HG03159 (cell line): ENCODE measurements at regions not wholly inside any gene's neighbourhood (a gene's known extent, or its start where the extent isn't known, plus 50 kb on each side); places are given as distances from the start of the nearest gene placed in this dataset.

Source experiments
- ATAC-seq: cut with Tn5 transposase; IDR thresholded peaks from one replicate; pipeline ENCODE4 v1.9.1; 2021; ENCODE audit warnings: mild to moderate bottlenecking, moderate library complexity; ENCODE audit not compliant: unreplicated experiment

DNA sequence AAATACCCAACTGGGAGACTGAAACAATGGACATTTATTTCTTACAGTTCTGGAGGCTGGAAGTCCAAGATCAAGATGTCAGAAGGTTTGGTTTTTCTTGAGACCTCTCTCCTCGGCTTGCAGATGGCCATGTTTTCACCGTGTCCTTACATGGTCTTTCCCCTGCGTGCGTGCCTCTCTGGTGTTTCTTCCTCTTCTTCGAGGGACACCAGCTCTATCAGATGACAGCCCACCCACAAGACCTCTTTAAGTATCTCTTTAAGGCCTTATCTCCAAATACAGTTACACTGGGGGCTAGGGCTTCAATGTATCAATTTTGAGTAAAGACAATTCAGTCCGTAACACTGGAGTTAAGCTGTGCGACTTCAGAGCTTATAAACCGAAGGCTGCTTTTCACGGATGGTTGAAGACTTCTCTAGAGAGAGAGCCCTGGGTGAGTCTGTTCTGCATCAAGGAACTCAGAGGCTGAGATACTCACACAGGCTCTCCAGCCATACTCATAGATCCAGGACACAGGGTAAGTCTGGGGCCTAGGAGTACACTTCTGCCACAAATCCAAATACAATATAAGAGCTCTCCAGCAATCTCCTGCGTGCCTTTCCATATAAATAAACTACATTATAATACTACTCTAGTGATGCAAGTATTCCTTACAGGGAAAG is 339.9 kb upstream of the PKDCC start:
- no peak for ATAC-seq

- ATAC-seq: no peak
These were observed 337.9 kb upstream of the PKDCC start for GRCh38 chr2:41709702-41710599.

DNA sequence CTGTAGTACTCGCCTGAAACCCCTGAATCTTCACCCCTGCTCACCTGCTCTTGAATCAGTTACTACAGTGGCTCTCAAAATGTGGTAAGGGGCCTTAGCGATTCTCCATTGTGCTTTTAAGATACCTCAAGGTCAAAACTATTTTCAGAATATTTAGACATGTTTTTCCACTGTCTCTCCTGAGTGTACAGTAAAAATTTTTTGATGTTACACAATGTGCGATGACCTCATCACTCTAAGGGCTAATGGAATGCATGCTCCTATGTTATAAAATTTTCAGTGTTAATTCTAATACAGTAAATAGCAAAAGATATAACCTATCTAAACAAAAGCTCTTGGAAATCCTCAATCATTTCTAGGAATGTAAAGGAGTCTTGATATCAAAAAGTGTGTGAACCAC is 336.9 kb upstream of the PKDCC start:
- no peak for ATAC-seq

GRCh38 chr2:41711736-41712135 is 336.1 kb upstream of the PKDCC start:
- no peak for ATAC-seq

DNA sequence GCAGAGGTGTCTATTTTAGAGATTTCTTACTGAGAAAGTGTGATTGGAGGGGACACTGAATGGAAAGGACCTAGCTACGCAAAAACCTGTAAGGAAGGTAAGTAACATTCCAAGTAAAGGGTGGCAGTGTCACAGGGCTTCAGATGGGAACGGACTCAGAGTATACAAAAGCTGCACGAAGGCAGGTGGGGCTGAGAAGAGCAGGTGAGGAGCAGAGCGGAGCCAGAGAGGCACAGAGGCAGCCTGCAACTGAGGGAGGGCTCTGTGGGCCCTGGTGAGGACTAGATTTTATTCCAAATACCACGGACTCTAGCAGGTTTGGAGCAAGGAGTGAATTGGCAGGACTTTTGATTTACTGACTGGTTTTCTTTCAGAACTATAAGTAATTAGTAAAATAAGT is 331.3 kb upstream of the PKDCC start:
- no peak for ATAC-seq

DNA sequence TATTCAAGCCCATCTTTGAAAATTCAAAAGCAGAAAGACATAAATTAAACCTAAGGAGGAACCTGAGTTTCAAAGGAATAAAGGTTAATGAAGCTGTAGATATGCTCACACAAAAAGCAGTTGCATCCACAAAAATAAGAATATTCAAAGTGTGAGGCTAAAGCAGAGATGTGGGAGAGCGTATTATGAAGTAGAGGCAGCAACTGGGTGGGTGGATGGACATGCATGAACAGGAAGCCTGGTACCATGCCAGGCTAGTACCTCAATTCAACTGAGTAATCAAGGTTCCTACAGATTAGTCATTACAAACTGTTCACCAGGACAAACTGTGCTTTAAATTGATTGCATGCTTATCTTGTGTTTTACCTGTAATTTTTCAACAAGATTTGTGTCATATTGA is 330.0 kb upstream of the PKDCC start:
- no peak for ATAC-seq

DNA sequence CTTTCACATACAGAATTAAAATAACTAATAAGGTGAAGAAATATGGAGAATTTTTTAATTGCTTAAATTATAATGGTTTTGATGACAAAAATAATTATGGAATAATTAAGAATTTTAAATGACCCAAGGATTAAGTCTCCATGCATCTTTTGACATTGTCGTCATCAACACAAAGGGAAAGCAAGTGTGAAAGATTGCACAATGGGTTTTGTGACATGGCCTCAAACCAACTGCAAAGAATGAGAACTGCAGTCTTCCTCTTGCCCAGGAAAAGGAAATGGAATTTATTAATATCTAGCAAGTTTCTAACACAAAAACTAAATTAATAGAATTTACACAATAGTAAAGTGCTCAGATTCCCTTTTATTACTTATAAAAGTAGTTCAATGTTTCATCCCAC is 329.1 kb upstream of the PKDCC start:
- ATAC-seq: no peak

DNA sequence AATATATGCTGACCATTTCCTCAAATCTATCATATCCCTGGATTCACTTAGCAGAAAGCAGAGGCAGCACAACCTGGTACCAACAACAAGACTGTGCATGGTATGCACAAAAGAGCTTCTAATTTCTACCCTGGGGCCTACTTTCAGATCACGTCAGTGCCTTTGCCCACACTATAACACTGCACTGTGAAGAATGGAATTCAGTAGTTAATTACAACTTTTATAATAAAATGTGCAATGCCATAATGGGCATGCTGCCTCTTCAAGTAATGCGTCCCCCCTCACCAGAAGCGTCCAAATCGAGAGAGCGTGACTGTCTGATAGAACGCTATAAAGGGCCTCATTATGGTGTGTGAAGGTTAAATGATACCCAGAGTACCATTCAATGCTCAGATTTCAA is 328.1 kb upstream of the PKDCC start:
- no peak for ATAC-seq

GRCh38 chr2:41720331-41721251 is 327.2 kb upstream of the PKDCC start:
- peak; percentile 66 for ATAC-seq

- ATAC-seq: no peak
These were observed 325.0 kb upstream of the PKDCC start for GRCh38 chr2:41722668-41723369.

GRCh38 chr2:41723526-41723925 is 324.3 kb upstream of the PKDCC start:
- no peak for ATAC-seq

DNA sequence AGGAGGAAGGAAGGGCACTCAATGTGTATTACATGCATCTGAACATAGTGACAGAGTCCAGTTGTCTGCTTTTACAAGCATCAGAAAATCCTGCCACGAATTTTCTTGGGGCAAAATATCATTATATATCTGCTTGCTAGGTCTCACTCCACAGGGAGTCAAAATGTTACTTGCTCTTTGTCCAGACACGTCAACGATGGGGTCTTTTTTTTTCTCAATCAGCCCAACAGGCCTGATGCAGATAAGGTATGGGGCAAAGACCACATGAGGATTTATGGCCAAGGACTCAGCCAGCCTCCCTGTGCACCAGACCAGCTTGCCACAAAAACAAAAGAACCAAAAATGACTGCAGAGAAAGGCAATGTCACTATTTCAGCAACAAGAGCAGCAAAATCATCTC is 323.4 kb upstream of the PKDCC start:
- no peak for ATAC-seq

GRCh38 chr2:41725901-41726300 is 321.9 kb upstream of the PKDCC start:
- ATAC-seq: no peak

GRCh38 chr2:41726364-41726763 is 321.5 kb upstream of the PKDCC start:
- no peak for ATAC-seq

GRCh38 chr2:41727152-41727551 is 320.7 kb upstream of the PKDCC start:
- no peak for ATAC-seq

DNA sequence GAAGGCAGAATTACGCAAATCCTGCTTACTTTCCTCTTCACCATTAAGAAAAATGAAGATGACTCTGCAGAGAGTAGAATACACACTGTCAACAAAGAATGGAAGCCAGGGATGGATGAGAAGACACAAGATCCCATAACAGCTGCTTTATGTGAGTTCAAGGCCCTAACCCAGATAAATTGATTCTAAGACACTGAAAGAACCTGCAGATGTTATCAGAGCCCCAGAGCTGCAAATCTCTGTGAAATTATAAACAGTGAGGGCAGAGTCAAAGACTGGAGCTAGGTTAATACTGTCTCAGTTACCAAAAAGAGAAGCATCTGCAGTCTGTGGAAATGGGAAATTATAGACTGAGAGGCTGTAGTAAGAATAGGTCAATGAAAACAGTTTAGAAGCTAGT is 320.1 kb upstream of the PKDCC start:
- no peak for ATAC-seq

- no peak for ATAC-seq
These were observed 319.0 kb upstream of the PKDCC start for GRCh38 chr2:41728788-41729338.

DNA sequence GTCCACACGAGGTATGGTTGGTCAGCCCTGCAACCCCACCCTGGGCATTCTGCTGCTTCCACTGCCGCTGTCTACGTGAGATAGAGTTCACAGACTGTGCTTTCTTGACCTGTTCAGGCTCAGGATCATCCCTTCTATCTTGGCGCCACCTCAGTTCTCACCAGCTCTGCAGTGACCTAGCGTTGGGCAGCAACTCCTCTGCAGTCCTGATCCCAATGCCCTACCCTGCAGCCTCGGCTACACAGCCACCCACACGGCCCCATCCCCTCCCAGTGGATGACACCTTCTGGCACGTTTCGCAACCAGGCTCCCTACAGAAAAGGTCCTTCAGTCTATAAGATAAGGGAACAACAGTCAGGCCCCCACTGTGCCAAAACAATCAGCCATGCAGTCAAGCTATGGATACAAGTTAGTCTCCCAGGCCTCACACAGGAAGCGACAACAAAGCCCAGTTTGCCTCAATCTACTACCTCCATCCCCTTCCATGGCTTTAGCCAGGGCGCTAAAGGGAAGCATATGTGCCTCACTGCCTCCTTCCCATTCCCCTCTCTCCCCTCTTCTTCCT is 317.9 kb upstream of the PKDCC start:
- ATAC-seq: no peak

DNA sequence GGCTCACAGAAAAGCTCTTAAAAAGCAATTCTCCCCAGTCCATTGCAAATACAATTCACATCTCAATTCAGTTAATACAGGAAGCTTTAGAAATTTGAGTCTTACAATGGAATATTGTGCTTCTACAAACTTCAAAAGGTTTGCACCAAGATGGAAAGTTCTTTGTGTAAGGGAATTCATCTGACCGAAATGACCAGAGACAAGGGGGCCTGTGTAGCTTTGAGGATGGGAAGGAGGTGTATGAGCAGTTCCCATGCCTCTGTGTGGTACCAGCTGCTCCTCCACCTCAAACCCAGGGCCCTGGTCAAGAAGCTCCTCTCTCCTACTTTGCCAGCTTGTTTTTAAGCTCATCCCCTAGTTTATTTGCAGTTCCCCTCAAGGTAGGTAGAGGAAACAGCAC is 312.8 kb upstream of the PKDCC start:
- no peak for ATAC-seq

DNA sequence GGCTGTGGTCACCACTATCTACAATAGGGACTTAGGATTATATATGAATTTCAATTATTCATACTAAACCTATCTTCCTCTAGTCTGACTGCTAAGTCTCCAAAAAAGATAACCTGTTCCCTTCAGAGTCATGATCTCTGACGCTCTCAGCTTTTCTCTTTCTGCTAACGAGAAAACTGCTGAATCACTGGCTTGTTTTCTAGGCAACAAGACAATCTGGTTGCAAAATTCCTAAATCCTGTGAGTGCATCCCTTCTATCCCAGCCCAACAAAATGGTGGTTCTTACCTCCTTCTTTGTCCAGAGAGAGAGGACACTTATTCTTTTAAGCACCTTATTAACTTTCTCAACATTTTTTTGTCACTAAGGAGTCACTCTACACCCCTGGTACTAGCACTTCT is 312.3 kb upstream of the PKDCC start:
- ATAC-seq: no peak
